Ascending aorta (tissue), 2 donors: ENCODE measurements at regions not wholly inside any gene's neighbourhood (a gene's known extent, or its start where the extent isn't known, plus 50 kb on each side); places are given as distances from the start of the nearest gene placed in this dataset.

Experiments used
- DNase-seq, 2 donors: peaks; one replicate each; pipeline ENCODE4 v3.0.0-alpha.2; 2019; ENCODE audit warnings: low spot score in 2 of 2
- H3K27ac ChIP-seq, 2 donors: fragments of 200-600 bp; sonication (generic); one replicate each; pipeline ENCODE4 v1.5.1; 2016 to 2017; ENCODE audit warnings: mild to moderate bottlenecking in 1 of 2
- H3K27me3 ChIP-seq: fragments of 200-600 bp; sonication (generic); one replicate; pipeline ENCODE4 v1.5.1; 2017
- H3K36me3 ChIP-seq, 2 donors: fragments of 200-600 bp; sonication (generic); one replicate each; pipeline ENCODE4 v1.5.1; 2016
- H3K4me1 ChIP-seq, 2 donors: fragments of 200-600 bp; sonication (generic); one replicate each; pipeline ENCODE4 v1.5.1; 2016 to 2017; ENCODE audit warnings: mild to moderate bottlenecking in 1 of 2
- H3K4me3 ChIP-seq, 2 donors: fragments of 200-600 bp; sonication (generic); one replicate each; pipeline ENCODE4 v1.5.1; 2016 to 2017; ENCODE audit warnings: mild to moderate bottlenecking in 1 of 2
- H3K9me3 ChIP-seq, 2 donors: fragments of 200-600 bp; sonication (generic); one replicate each; pipeline ENCODE4 v1.5.1; 2016
- intact Hi-C: fragments of 100-400 bp; cut with DNase I; formaldehyde crosslinking; loops from one replicate; pipeline ENCODE4 v1.15.1; 2023
- TF ChIP-seq, protein P1 (sequence below), 3 experiments: fragments of 200-600 bp in 2 of 3; fragments of 450-650 bp in 1 of 3; sonication (generic) in 2 of 3; IDR thresholded peaks; one replicate each; pipeline ENCODE4 v1.5.1; 2016 to 2019; ENCODE audit warnings: antibody characterized with exemption in 3 of 3, mild to moderate bottlenecking in 1 of 3, moderate library complexity in 1 of 3

GRCh38 chr2:58768715-58769080 lies 527.6 kb upstream of the FANCL start:
- no peak overlapping the region for H3K4me3 ChIP-seq
- H3K27me3 ChIP-seq, result no peaks in the 10 kb centered on the region
- intact Hi-C loops, result no loop called here
- H3K36me3 ChIP-seq, result no peaks in the 10 kb centered on the region
- H3K27ac ChIP-seq, result no peak overlapping the region
- TF ChIP-seq, protein P1, sequence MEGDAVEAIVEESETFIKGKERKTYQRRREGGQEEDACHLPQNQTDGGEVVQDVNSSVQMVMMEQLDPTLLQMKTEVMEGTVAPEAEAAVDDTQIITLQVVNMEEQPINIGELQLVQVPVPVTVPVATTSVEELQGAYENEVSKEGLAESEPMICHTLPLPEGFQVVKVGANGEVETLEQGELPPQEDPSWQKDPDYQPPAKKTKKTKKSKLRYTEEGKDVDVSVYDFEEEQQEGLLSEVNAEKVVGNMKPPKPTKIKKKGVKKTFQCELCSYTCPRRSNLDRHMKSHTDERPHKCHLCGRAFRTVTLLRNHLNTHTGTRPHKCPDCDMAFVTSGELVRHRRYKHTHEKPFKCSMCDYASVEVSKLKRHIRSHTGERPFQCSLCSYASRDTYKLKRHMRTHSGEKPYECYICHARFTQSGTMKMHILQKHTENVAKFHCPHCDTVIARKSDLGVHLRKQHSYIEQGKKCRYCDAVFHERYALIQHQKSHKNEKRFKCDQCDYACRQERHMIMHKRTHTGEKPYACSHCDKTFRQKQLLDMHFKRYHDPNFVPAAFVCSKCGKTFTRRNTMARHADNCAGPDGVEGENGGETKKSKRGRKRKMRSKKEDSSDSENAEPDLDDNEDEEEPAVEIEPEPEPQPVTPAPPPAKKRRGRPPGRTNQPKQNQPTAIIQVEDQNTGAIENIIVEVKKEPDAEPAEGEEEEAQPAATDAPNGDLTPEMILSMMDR (IDR thresholded peaks at IDR 0.05), result no peak
- no peaks in the 10 kb centered on the region for H3K4me1 ChIP-seq
- DNase-seq, result no peak
- H3K9me3 ChIP-seq, result no peaks in the 10 kb centered on the region

DNA sequence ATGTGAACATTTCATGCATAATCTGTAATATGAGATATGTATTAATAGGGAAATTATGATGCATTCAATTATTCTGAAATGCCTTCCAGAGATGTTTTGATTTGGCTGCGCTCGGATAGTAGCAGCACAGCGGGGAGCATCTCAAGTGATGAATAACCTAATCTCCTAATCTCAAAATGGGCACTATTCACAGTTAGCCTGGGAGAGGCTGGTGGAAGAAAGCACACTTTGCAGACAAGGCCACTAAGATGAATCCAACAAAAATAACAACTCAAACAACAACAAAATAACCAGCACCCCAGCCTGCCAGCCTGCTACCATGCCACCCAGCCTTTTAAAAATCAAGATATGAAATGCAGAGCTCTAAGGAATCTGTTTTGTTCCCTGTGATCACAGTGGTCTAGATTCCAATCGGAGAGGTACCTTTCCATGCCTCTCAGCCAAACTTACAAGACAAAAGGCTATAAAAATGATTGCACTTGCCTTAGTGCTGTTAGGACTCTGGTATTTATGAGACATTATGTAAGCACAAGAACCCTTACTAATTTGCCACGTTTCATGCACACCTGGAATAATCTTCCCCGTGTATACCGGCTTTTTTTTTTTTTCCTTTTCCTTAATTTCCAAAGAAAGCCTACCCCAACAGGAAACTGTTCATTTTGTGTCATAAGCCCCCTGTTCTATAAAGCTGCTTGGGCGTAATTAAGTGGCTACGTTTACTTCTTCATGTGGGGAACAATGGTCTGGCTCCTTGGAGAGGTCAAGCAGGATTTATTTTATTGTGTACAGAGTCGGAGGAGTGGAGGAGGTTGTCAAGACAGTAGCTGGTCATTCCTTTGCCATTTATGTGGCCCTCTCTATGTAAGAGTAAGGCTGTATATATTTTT lies 526.9 kb upstream of the FANCL start:
- Histone ChIP-seq H3K9me3 (no peaks in the 10 kb centered on the region), H3K4me1 (no peaks in the 10 kb centered on the region), H3K27me3 (no peaks in the 10 kb centered on the region), H3K4me3 (no peak overlapping the region), H3K36me3 (no peaks in the 10 kb centered on the region), H3K27ac (no peak overlapping the region)
- TF ChIP-seq, protein P1 (IDR thresholded peaks at IDR 0.05), result no peak
- intact Hi-C loops, result no loop called here
- DNase-seq, result no peak

GRCh38 chr2:58764338-58765104 lies 523.4 kb upstream of the FANCL start:
- DNase-seq, result no peak
- H3K4me1 ChIP-seq, result no peaks in the 10 kb centered on the region
- H3K27me3 ChIP-seq, result no peaks in the 10 kb centered on the region
- no peak overlapping the region for H3K4me3 ChIP-seq
- TF ChIP-seq, protein P1 (IDR thresholded peaks at IDR 0.05), result no peak
- intact Hi-C loops, result no loop called here
- no peaks in the 10 kb centered on the region for H3K36me3 ChIP-seq
- H3K9me3 ChIP-seq, result no peaks in the 10 kb centered on the region
- no peak overlapping the region for H3K27ac ChIP-seq

DNA sequence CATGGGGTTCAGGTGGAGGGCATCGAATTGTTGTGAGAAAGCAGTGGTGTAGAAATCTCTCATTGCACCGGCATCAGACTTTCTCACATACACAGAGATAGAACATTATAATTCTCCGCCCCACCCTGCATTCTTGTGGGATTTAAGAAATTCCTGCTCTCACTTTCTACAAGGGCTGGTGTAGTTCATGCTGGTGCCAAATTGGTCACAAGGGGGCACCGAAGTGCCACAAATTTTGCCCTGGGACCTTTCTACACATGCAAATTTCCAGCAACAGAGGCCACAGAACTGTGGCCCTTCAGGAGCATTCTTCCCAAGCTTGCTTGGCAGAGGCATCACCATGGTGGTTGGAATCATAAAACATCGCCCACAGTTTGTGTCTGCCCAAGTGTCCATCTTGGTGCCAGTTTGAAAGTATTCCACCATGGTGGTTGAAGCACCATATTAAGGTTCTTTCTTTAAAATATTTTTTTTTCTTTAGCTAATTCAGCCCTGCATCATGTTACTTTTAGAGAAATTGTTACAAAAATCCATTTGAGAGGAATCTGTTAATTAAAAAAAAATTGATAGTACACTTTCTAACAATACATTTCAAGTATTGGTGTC lies 521.2 kb upstream of the FANCL start:
- no peaks in the 10 kb centered on the region for H3K27me3 ChIP-seq
- TF ChIP-seq, protein P1 (IDR thresholded peaks at IDR 0.05), result peak in 1 of 3 experiments; percentile 14
- H3K4me1 ChIP-seq, result no peaks in the 10 kb centered on the region
- H3K9me3 ChIP-seq, result no peaks in the 10 kb centered on the region
- H3K36me3 ChIP-seq, result no peaks in the 10 kb centered on the region
- intact Hi-C loops, result no loop called here
- no peak overlapping the region for H3K27ac ChIP-seq
- no peak overlapping the region for H3K4me3 ChIP-seq
- DNase-seq, result no peak

DNA sequence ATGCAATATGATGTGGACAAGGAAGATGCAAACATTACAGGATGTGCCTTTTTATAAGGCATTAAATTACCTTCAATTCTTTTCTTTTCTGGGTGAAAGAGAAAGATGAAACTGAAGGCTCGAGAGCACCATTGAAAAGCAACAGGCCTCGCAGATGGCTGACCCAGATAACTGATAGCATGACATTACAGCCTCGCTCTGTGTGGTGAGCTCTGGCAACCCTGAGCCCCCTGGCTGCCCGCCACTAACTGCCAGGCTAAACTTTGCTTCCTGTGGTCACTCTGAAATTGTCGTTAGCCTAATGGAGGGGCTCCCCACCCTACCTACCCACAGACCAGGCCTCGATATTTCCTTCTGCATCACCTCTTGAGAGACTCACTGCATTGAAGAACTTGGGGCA lies 516.8 kb upstream of the FANCL start:
- DNase-seq, result no peak
- Histone ChIP-seq H3K4me3 (no peak overlapping the region), H3K27ac (no peak overlapping the region), H3K36me3 (no peaks in the 10 kb centered on the region), H3K4me1 (no peaks in the 10 kb centered on the region), H3K9me3 (no peaks in the 10 kb centered on the region), H3K27me3 (no peaks in the 10 kb centered on the region)
- intact Hi-C loops, result no loop called here
- TF ChIP-seq, protein P1 (IDR thresholded peaks at IDR 0.05), result no peak
